Tibial nerve (tissue), 3 donors: ENCODE measurements at regions not wholly inside any gene's neighbourhood (a gene's known extent, or its start where the extent isn't known, plus 50 kb on each side); places are given as distances from the start of the nearest gene placed in this dataset.

ENCODE experiments used
- POLR2A ChIP-seq, 2 donors: fragments of 450-650 bp; IDR thresholded peaks; one replicate each; pipeline ENCODE4 v1.6.1; 2017; ENCODE audit warnings: antibody characterized with exemption in 2 of 2, mild to moderate bottlenecking in 2 of 2, moderate library complexity in 2 of 2
- TF ChIP-seq, protein P1 (sequence below), 5 experiments: fragments of 200-600 bp in 3 of 5; fragments of 450-650 bp in 2 of 5; sonication (generic) in 3 of 5; IDR thresholded peaks; one replicate each; pipeline ENCODE4 v1.5.1; 2016 to 2019; ENCODE audit warnings: antibody characterized with exemption in 5 of 5, mild to moderate bottlenecking in 3 of 5, moderate library complexity in 2 of 5

DNA sequence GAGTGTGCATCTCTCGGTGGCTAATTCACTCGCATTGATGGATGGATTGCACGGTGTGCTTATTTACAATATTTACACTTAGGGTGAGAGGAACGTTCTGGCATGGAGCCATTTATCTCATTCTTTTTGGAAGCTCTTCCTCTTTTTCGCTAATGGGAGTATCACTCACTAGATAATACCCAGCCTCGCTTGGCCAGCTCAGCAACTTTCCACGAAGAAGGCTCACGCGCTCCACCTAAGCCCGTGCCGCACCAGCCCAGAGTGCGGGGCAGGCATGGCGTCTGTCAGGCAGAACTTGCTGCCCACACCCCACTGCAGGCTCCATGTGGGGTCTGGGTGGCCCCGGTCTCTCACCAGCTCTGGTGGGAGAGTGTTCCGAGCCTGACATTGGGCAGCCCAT is 484.9 kb downstream of the NPHP4 start:
- TF ChIP-seq, protein P1, sequence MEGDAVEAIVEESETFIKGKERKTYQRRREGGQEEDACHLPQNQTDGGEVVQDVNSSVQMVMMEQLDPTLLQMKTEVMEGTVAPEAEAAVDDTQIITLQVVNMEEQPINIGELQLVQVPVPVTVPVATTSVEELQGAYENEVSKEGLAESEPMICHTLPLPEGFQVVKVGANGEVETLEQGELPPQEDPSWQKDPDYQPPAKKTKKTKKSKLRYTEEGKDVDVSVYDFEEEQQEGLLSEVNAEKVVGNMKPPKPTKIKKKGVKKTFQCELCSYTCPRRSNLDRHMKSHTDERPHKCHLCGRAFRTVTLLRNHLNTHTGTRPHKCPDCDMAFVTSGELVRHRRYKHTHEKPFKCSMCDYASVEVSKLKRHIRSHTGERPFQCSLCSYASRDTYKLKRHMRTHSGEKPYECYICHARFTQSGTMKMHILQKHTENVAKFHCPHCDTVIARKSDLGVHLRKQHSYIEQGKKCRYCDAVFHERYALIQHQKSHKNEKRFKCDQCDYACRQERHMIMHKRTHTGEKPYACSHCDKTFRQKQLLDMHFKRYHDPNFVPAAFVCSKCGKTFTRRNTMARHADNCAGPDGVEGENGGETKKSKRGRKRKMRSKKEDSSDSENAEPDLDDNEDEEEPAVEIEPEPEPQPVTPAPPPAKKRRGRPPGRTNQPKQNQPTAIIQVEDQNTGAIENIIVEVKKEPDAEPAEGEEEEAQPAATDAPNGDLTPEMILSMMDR (IDR thresholded peaks at IDR 0.05): no peak
- no peak for TF ChIP-seq POLR2A (IDR thresholded peaks at IDR 0.05)
